ENCODE measurements at regions not wholly inside any gene's neighbourhood (a gene's known extent, or its start where the extent isn't known, plus 50 kb on each side); places are given as distances from the start of the nearest gene placed in this dataset.

GRCh38 chr21:23809573-23809972 is 1797.7 kb downstream of the MRPL39 start:
- no peak overlapping the region for H4K8ac ChIP-seq (ENCODE audit: extremely low read depth, insufficient read depth, low read length)
- no peak overlapping the region for H2BK15ac ChIP-seq (ENCODE audit: low read length)
- no peaks in the 10 kb centered on the region for H3K36me3 ChIP-seq (ENCODE audit: control insufficient read depth in 2 of 4, insufficient read depth in 4 of 4, low read length in 3 of 4)
- no peaks in the 10 kb centered on the region for H3K79me1 ChIP-seq (ENCODE audit: low read depth, low read length)
- H3K23ac ChIP-seq (ENCODE audit: insufficient read length) = no peak overlapping the region
- no peaks in the 10 kb centered on the region for H3K27me3 ChIP-seq (replicated peaks in 1 of 4; ENCODE audit: control insufficient read depth in 3 of 4, extremely low read depth in 1 of 4, insufficient read depth in 3 of 4, low read length in 3 of 4)
- no peak overlapping the region for H3K9ac ChIP-seq (replicated peaks in 1 of 4; ENCODE audit: extremely low read depth in 1 of 4, low read depth in 3 of 4, low read length in 3 of 4)
- H3K4me3 ChIP-seq (ENCODE audit: extremely low read depth in 1 of 4, insufficient read depth in 2 of 4, low read depth in 3 of 4, low read length in 4 of 4) = no peak overlapping the region
- H2BK120ac ChIP-seq (replicated peaks; ENCODE audit: low read depth, low read length) = no peak overlapping the region
- no peak overlapping the region for H2BK12ac ChIP-seq (ENCODE audit: low read depth, low read length)
- WGBS, 2 experiments (ENCODE audit: extremely low coverage in 1 of 2, insufficient coverage in 1 of 2, insufficient read length in 1 of 2, insufficient replicate concordance in 2 of 2, low coverage in 1 of 2, low lambda C conversion rate in 2 of 2, missing lambda C conversion rate in 1 of 2) = 94% methylated on average over 2 of the region's 2 CpGs; no CpG with 5 or more reads in 1 of the 2 experiments
- no peak overlapping the region for H3K18ac ChIP-seq (ENCODE audit: extremely low read depth, low read length)
- no peak overlapping the region for H2AK5ac ChIP-seq (ENCODE audit: low read depth, low read length)
- no peak overlapping the region for H3K27ac ChIP-seq (ENCODE audit: low read depth, low read length)
- H3K4me1 ChIP-seq (replicated peaks in 1 of 4; ENCODE audit: control insufficient read depth in 3 of 4, insufficient read depth in 4 of 4, low read length in 3 of 4) = no peaks in the 10 kb centered on the region
- no peak overlapping the region for H3K14ac ChIP-seq (ENCODE audit: insufficient read length)
- ChIA-PET POLR2A (ENCODE audit: partially characterized antibody) (no interaction called here), CTCF (ENCODE audit: partially characterized antibody) (no interaction called here)
- no peaks in the 10 kb centered on the region for H3K23me2 ChIP-seq (ENCODE audit: low read depth, low read length)
- H3K9me3 ChIP-seq (ENCODE audit: insufficient read depth in 2 of 2, low read depth in 1 of 2, low read length in 1 of 2) = peaks cover 0 to 15% of the 10 kb centered on the region in 2 experiments; a peak in 2 of 4 replicates
- H4K20me1 ChIP-seq (replicated peaks in 1 of 2; ENCODE audit: control insufficient read depth in 1 of 2, insufficient read depth in 2 of 2, low read length in 2 of 2) = no peaks in the 10 kb centered on the region
- no peak overlapping the region for H2BK20ac ChIP-seq (ENCODE audit: low read length)
- TF ChIP-seq TAF7 (optimal IDR thresholded peaks at IDR 0.05; ENCODE audit: borderline replicate concordance, low read depth, low read length) = no peak
- TF ChIP-seq HDAC2 (IDR thresholded peaks at IDR 0.05; ENCODE audit: borderline replicate concordance in 1 of 2, low read depth in 2 of 2, low read length in 2 of 2) = no peak
- TF ChIP-seq KDM5A (IDR thresholded peaks at IDR 0.05; ENCODE audit: low read length) = no peak
- TF ChIP-seq FOSL1 (IDR thresholded peaks at IDR 0.05; ENCODE audit: insufficient read depth, low read depth, low read length) = no peak
- FAIRE-seq (no peak), DNase-seq (ENCODE audit: low read depth in 1 of 2, low spot score in 2 of 2) (no peak)
- H3K79me2 ChIP-seq (ENCODE audit: control insufficient read depth in 1 of 2, insufficient read depth in 2 of 2, low read length in 2 of 2) = no peaks in the 10 kb centered on the region
- H3K4ac ChIP-seq (replicated peaks; ENCODE audit: insufficient read length, low read depth, low read length) = no peak overlapping the region
- no peak overlapping the region for H3K4me2 ChIP-seq (ENCODE audit: insufficient read depth in 1 of 2, low read depth in 2 of 2, low read length in 2 of 2)
- no peak overlapping the region for H3K56ac ChIP-seq (replicated peaks; ENCODE audit: insufficient read length, low read depth, low read length)
- H2AFZ ChIP-seq (ENCODE audit: low read length) = no peak overlapping the region
- H2BK5ac ChIP-seq (ENCODE audit: low read depth, low read length) = no peak overlapping the region
- no peak overlapping the region for H4K91ac ChIP-seq (replicated peaks; ENCODE audit: insufficient read length, low read length)
- H4K5ac ChIP-seq (ENCODE audit: insufficient read length, low read depth, low read length) = no peak overlapping the region
